ENCODE measurements at regions not wholly inside any gene's neighbourhood (a gene's known extent, or its start where the extent isn't known, plus 50 kb on each side); places are given as distances from the start of the nearest gene placed in this dataset.

GRCh38 chr2:163374282-163374681 lies 361.5 kb downstream of the FIGN start:
- Histone ChIP-seq H3K27me3 (ENCODE audit: control insufficient read depth in 2 of 2, insufficient read depth in 2 of 2, low read length in 2 of 2) (no peaks in the 10 kb centered on the region), H3K79me2 (ENCODE audit: control insufficient read depth, insufficient read depth, low read length) (no peaks in the 10 kb centered on the region), H4K20me1 (replicated peaks; ENCODE audit: control insufficient read depth, insufficient read depth, low read length) (no peaks in the 10 kb centered on the region), H3K4me2 (ENCODE audit: insufficient read depth, low read length) (no peak overlapping the region), H3K4me3 (no peak overlapping the region), H3K9me3 (replicated peaks; ENCODE audit: control insufficient read depth, insufficient read depth, low read depth, low read length) (no peaks in the 10 kb centered on the region; the same call in 1 of the 2 replicates), H3K4me1 (replicated peaks in 1 of 2; ENCODE audit: control insufficient read depth in 2 of 2, insufficient read depth in 2 of 2, low read length in 2 of 2) (no peaks in the 10 kb centered on the region), H3K9me1 (ENCODE audit: control insufficient read depth, insufficient read depth, low read length) (no peaks in the 10 kb centered on the region), H3K9ac (ENCODE audit: insufficient read depth in 1 of 2, low read depth in 2 of 2, low read length in 2 of 2) (no peak overlapping the region), H3K36me3 (ENCODE audit: control insufficient read depth, insufficient read depth, low read length) (no peaks in the 10 kb centered on the region), H2AFZ (ENCODE audit: low read depth, low read length) (no peak overlapping the region), H3K27ac (ENCODE audit: extremely low read depth, low read depth, low read length) (no peak overlapping the region)
- intact Hi-C loops (cut with micrococcal nuclease) (no loop called here), in situ Hi-C loops (cut with MboI) (no loop called here)
- DNase-seq (ENCODE audit: extremely low read depth in 1 of 4, low spot score in 3 of 4) (no peak), FAIRE-seq (no peak), ATAC-seq (no peak)
- no TSS peak for BruUV-seq (replicated peaks)
- POLR2A ChIA-PET: no interaction called here
- CTCF ChIA-PET (ENCODE audit: low intra/inter-chr PET ratio): no interaction called here
- TF ChIP-seq NFE2 (IDR thresholded peaks at IDR 0.05; ENCODE audit: low read depth): no peak
- no peak for TF ChIP-seq ZNF212 (CRISPR knock-in tag; IDR thresholded peaks at IDR 0.05)
- WGBS (ENCODE audit: insufficient coverage, low coverage, missing lambda C conversion rate): 0% methylated on average over 3 of the region's 3 CpGs

- no TSS peak for BruUV-seq (replicated peaks)
- ChIA-PET CTCF (ENCODE audit: low intra/inter-chr PET ratio) (no interaction called here), POLR2A (no interaction called here)
- WGBS (ENCODE audit: insufficient coverage, low coverage, missing lambda C conversion rate): 12% methylated on average over 1 of the region's 1 CpG
- H3K79me2 ChIP-seq (ENCODE audit: control insufficient read depth, insufficient read depth, low read length): no peaks in the 10 kb centered on the region
- H2AFZ ChIP-seq (ENCODE audit: low read depth, low read length): no peak overlapping the region
- no peak overlapping the region for H3K4me2 ChIP-seq (ENCODE audit: insufficient read depth, low read length)
- ATAC-seq (no peak), FAIRE-seq (no peak), DNase-seq (ENCODE audit: extremely low read depth in 1 of 4, low spot score in 3 of 4) (no peak)
- H3K36me3 ChIP-seq (ENCODE audit: control insufficient read depth, insufficient read depth, low read length): no peaks in the 10 kb centered on the region
- intact Hi-C loops (cut with micrococcal nuclease): no loop called here
- no peaks in the 10 kb centered on the region for H3K27me3 ChIP-seq (ENCODE audit: control insufficient read depth in 2 of 2, insufficient read depth in 2 of 2, low read length in 2 of 2)
- no peak overlapping the region for H3K9ac ChIP-seq (ENCODE audit: insufficient read depth in 1 of 2, low read depth in 2 of 2, low read length in 2 of 2)
- no peak overlapping the region for H3K4me3 ChIP-seq
- no peaks in the 10 kb centered on the region for H3K4me1 ChIP-seq (replicated peaks in 1 of 2; ENCODE audit: control insufficient read depth in 2 of 2, insufficient read depth in 2 of 2, low read length in 2 of 2)
- no peaks in the 10 kb centered on the region for H4K20me1 ChIP-seq (replicated peaks; ENCODE audit: control insufficient read depth, insufficient read depth, low read length)
- H3K9me3 ChIP-seq (replicated peaks; ENCODE audit: control insufficient read depth, insufficient read depth, low read depth, low read length): no peaks in the 10 kb centered on the region; the same call in 1 of the 2 replicates
- in situ Hi-C loops (cut with MboI): no loop called here
- no peaks in the 10 kb centered on the region for H3K9me1 ChIP-seq (ENCODE audit: control insufficient read depth, insufficient read depth, low read length)
- H3K27ac ChIP-seq (ENCODE audit: extremely low read depth, low read depth, low read length): no peak overlapping the region
- no peak for TF ChIP-seq ZNF395 (CRISPR knock-in tag; IDR thresholded peaks at IDR 0.05)
- no peak for TF ChIP-seq CHCHD3 (CRISPR knock-in tag; IDR thresholded peaks at IDR 0.05)
- no peak for TF ChIP-seq EWSR1 (IDR thresholded peaks at IDR 0.05; ENCODE audit: borderline replicate concordance, low read depth, partially characterized antibody)
- TF ChIP-seq ZNF511 (CRISPR knock-in tag; IDR thresholded peaks at IDR 0.05): no peak
- no peak for TF ChIP-seq MCM7 (IDR thresholded peaks at IDR 0.05)
- TF ChIP-seq MTA3 (IDR thresholded peaks at IDR 0.05; ENCODE audit: borderline replicate concordance): no peak
- no peak for TF ChIP-seq SIRT6 (IDR thresholded peaks at IDR 0.05; ENCODE audit: low read depth, low read length)
- no peak for TF ChIP-seq SAFB2 (IDR thresholded peaks at IDR 0.05; ENCODE audit: borderline replicate concordance, low read depth, low read length, severe bottlenecking)
- no peak for TF ChIP-seq FIP1L1 (IDR thresholded peaks at IDR 0.05; ENCODE audit: low read depth, low read length, poor library complexity, severe bottlenecking)
- TF ChIP-seq ARID1B (IDR thresholded peaks at IDR 0.05): no peak
- TF ChIP-seq NR3C1 (CRISPR knock-in tag; IDR thresholded peaks at IDR 0.05): no peak
- no peak for TF ChIP-seq OTX1 (CRISPR knock-in tag; IDR thresholded peaks at IDR 0.05)
- TF ChIP-seq SIX5 (IDR thresholded peaks at IDR 0.05; ENCODE audit: borderline replicate concordance in 1 of 2, insufficient read depth in 1 of 2, low read depth in 1 of 2, low read length in 2 of 2): no peak
Measured at GRCh38 chr2:163373496-163373895, 362.3 kb downstream of the FIGN start.
